Neural progenitor cell (in vitro differentiated cells): ENCODE measurements at regions not wholly inside any gene's neighbourhood (a gene's known extent, or its start where the extent isn't known, plus 50 kb on each side); places are given as distances from the start of the nearest gene placed in this dataset.
A peak's percentile ranks its signal among the peaks of the same experiment; 100 is the strongest.

Experiments
- DNase-seq: peaks from one replicate; pipeline ENCODE4 v3.0.0-alpha.2; 2016; ENCODE audit warnings: low spot score
- H2AFZ ChIP-seq: fragments of 200-600 bp; sonication (generic); replicated peaks from 2 replicates; pipeline ENCODE4 v1.6.1; 2016; ENCODE audit warnings: antibody characterized with exemption
- H3F3A ChIP-seq: fragments of 200-600 bp; sonication (generic); 2 replicates; pipeline ENCODE4 v1.6.1; 2016; ENCODE audit warnings: antibody characterized with exemption, low read depth
- H3K27ac ChIP-seq: fragments of 200-600 bp; sonication (generic); 2 replicates; pipeline ENCODE4 v1.5.1; 2016; ENCODE audit warnings: mild to moderate bottlenecking
- H3K27me3 ChIP-seq: fragments of 200-600 bp; sonication (generic); 2 replicates; pipeline ENCODE4 v1.6.1; 2016; ENCODE audit warnings: mild to moderate bottlenecking, moderate library complexity
- H3K36me3 ChIP-seq: fragments of 200-600 bp; sonication (generic); 2 replicates; pipeline ENCODE4 v1.5.1; 2016
- H3K4me1 ChIP-seq: fragments of 200-600 bp; sonication (generic); 2 replicates; pipeline ENCODE4 v1.6.1; 2016; ENCODE audit warnings: mixed run types
- H3K4me2 ChIP-seq: fragments of 200-600 bp; sonication (generic); 2 replicates; pipeline ENCODE4 v1.6.1; 2016
- H3K4me3 ChIP-seq: fragments of 200-600 bp; sonication (generic); 2 replicates; pipeline ENCODE4 v1.5.1; 2016
- H3K79me2 ChIP-seq: fragments of 200-600 bp; sonication (generic); 2 replicates; pipeline ENCODE4 v1.6.1; 2016; ENCODE audit warnings: low read depth
- H3K9ac ChIP-seq: fragments of 200-600 bp; sonication (generic); 2 replicates; pipeline ENCODE4 v1.6.1; 2016
- H3K9me3 ChIP-seq: fragments of 200-600 bp; sonication (generic); 2 replicates; pipeline ENCODE4 v1.5.1; 2016; ENCODE audit warnings: low read depth
- H4K20me1 ChIP-seq: fragments of 200-600 bp; sonication (generic); 2 replicates; pipeline ENCODE4 v1.6.1; 2016; ENCODE audit warnings: low read depth
- H3K27ac Mint-ChIP-seq: 3 replicates; pipeline ENCODE4 v1.8.0; 2021; ENCODE audit warnings: mixed read lengths
- H3K27me3 Mint-ChIP-seq: 2 replicates; pipeline ENCODE4 v1.8.0; 2022; ENCODE audit warnings: low read depth, mild to moderate bottlenecking, inconsistent platforms, moderate library complexity, mixed read lengths; ENCODE audit not compliant: insufficient read depth
- H3K36me3 Mint-ChIP-seq: 3 replicates; pipeline ENCODE4 v1.8.0; 2021; ENCODE audit warnings: mixed read lengths
- H3K4me1 Mint-ChIP-seq: 3 replicates; pipeline ENCODE4 v1.8.0; 2021; ENCODE audit warnings: mixed read lengths
- H3K4me3 Mint-ChIP-seq: 3 replicates; pipeline ENCODE4 v1.8.0; 2021; ENCODE audit warnings: mild to moderate bottlenecking, moderate library complexity, mixed read lengths
- H3K9me3 Mint-ChIP-seq: 3 replicates; pipeline ENCODE4 v1.8.0; 2020; ENCODE audit warnings: mixed read lengths
- CTCF ChIP-seq: fragments of 200-600 bp; sonication (generic); IDR thresholded peaks from 2 replicates; pipeline ENCODE4 v1.5.1; 2017; ENCODE audit warnings: antibody characterized with exemption, mild to moderate bottlenecking
- EZH2 ChIP-seq: fragments of 200-600 bp; sonication (generic); IDR thresholded peaks from 2 replicates; pipeline ENCODE4 v1.6.1; 2017; ENCODE audit warnings: antibody characterized with exemption, mild to moderate bottlenecking, moderate library complexity
- EZH2phosphoT487 ChIP-seq: fragments of 200-600 bp; sonication (generic); IDR thresholded peaks from 2 replicates; pipeline ENCODE4 v1.6.1; 2017; ENCODE audit warnings: antibody characterized with exemption

DNA sequence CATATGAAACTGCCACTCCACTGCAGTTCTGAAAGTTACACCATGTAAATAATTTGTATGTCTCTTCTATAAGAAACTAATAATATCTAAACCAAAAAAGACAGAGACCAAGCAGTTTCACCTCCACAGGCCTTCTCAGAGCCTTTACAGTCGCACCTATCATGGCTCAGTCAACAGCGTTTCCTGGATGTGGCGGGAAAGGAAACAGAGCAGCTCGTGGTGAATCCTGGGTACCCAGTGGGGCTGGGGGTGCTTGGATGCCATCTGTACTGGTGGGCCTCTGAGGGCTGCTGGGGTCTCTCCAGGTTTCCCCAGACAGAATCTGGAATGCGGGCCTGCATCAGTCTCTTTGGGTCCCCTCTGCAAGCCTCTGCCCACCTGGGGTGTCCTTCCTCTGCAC is 100.2 kb upstream of the CASZ1 start:
- H3K27me3 Mint-ChIP-seq = peaks cover 9% of the 10 kb centered on the region
- no peaks in the 10 kb centered on the region for H3K27me3 ChIP-seq
- no peak overlapping the region for H3K4me3 Mint-ChIP-seq
- H3K4me1 ChIP-seq = peaks cover 20% of the 10 kb centered on the region
- H3K36me3 Mint-ChIP-seq = no peaks in the 10 kb centered on the region
- no peak overlapping the region for H3K27ac ChIP-seq
- no peak overlapping the region for H3K4me2 ChIP-seq
- no peaks in the 10 kb centered on the region for H3K79me2 ChIP-seq
- no peaks in the 10 kb centered on the region for H3K36me3 ChIP-seq
- DNase-seq = no peak
- H3F3A ChIP-seq = no peaks in the 10 kb centered on the region
- no peaks in the 10 kb centered on the region for H4K20me1 ChIP-seq
- H3K27ac Mint-ChIP-seq = no peak overlapping the region
- no peaks in the 10 kb centered on the region for H3K9me3 Mint-ChIP-seq
- no peak overlapping the region for H2AFZ ChIP-seq
- TF ChIP-seq EZH2phosphoT487 = no peak
- no peak for TF ChIP-seq EZH2
- TF ChIP-seq CTCF = no peak
- H3K4me1 Mint-ChIP-seq = peaks cover 23% of the 10 kb centered on the region
- no peak overlapping the region for H3K9ac ChIP-seq
- H3K9me3 ChIP-seq = no peaks in the 10 kb centered on the region
- H3K4me3 ChIP-seq = no peak overlapping the region

- Histone ChIP-seq H3K27ac (no peak overlapping the region), H3F3A (no peaks in the 10 kb centered on the region), H3K9me3 (no peaks in the 10 kb centered on the region), H3K4me3 (no peak overlapping the region), H3K36me3 (no peaks in the 10 kb centered on the region), H3K4me2 (no peak overlapping the region), H3K4me1 (peaks cover 22% of the 10 kb centered on the region), H3K27me3 (no peaks in the 10 kb centered on the region), H4K20me1 (no peaks in the 10 kb centered on the region), H3K9ac (no peak overlapping the region), H3K79me2 (no peaks in the 10 kb centered on the region), H2AFZ (peak overlapping the region; percentile 34)
- H3K36me3 Mint-ChIP-seq = no peaks in the 10 kb centered on the region
- H3K27ac Mint-ChIP-seq = no peak overlapping the region
- no peak overlapping the region for H3K4me3 Mint-ChIP-seq
- peaks cover 7% of the 10 kb centered on the region for H3K27me3 Mint-ChIP-seq
- no peak for DNase-seq
- no peaks in the 10 kb centered on the region for H3K9me3 Mint-ChIP-seq
- peaks cover 28% of the 10 kb centered on the region for H3K4me1 Mint-ChIP-seq
- no peak for TF ChIP-seq EZH2phosphoT487
- no peak for TF ChIP-seq CTCF
- no peak for TF ChIP-seq EZH2
Measured at GRCh38 chr1:10897321-10897980, 101.0 kb upstream of the CASZ1 start.

DNA sequence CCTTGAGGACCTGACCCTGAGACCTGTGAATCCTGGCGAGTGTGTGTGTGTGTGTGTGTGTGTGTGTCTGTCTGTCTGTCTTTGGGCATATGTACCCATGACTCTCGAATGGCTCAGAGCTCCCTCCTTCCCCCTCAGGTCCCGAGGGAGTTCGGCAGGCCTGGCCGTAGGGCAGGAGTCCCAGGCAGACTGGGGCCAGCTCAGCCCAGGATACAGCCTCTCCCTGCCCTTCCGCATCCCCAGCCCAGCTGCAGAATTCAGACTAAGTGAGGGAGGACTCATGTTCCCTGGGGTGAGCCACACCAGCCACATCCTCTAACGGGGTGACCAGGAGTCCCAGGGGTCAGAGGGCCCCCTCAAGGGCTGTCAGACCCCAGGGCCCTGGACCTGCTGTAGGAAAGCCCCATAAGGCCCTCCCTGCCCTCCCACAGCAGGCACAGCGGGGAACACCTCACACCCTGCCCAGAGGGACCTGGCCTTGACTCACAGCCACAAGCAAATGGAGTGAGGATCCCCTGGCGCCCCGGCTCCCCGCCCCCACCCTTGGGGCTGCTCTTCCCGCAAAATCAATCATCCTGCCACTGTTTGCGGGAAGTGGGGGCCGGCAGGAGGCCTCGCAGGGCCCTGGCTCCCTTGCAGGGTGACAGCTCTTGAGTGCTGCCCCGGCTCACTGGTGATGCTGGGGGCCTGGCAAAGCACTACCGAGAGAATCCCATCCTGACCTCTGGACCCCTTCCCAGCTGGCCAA is 101.7 kb upstream of the CASZ1 start:
- H3K4me3 Mint-ChIP-seq = no peak overlapping the region
- Histone ChIP-seq H3K9me3 (no peaks in the 10 kb centered on the region), H4K20me1 (no peaks in the 10 kb centered on the region), H3F3A (no peaks in the 10 kb centered on the region), H3K27ac (no peak overlapping the region), H3K79me2 (no peaks in the 10 kb centered on the region), H3K9ac (no peak overlapping the region), H3K4me1 (peaks cover 22% of the 10 kb centered on the region), H3K27me3 (no peaks in the 10 kb centered on the region), H2AFZ (peak overlapping the region; percentile 34), H3K36me3 (no peaks in the 10 kb centered on the region), H3K4me2 (no peak overlapping the region), H3K4me3 (no peak overlapping the region)
- no peaks in the 10 kb centered on the region for H3K36me3 Mint-ChIP-seq
- H3K27me3 Mint-ChIP-seq = peaks cover 7% of the 10 kb centered on the region
- peak overlapping the region; percentile 50 for H3K27ac Mint-ChIP-seq
- no peak for DNase-seq
- peaks cover 31% of the 10 kb centered on the region for H3K4me1 Mint-ChIP-seq
- no peaks in the 10 kb centered on the region for H3K9me3 Mint-ChIP-seq
- no peak for TF ChIP-seq EZH2
- no peak for TF ChIP-seq EZH2phosphoT487
- TF ChIP-seq CTCF = no peak
